ENCODE measurements at regions not wholly inside any gene's neighbourhood (a gene's known extent, or its start where the extent isn't known, plus 50 kb on each side); places are given as distances from the start of the nearest gene placed in this dataset.
A peak's percentile ranks its signal among the peaks of the same experiment; 100 is the strongest.

GRCh38 chr7:54469740-54470139, 72.4 kb upstream of the VSTM2A start:
- TF ChIP-seq CTCF (IDR thresholded peaks at IDR 0.05) (no peak), STAT6 (CRISPR knock-in tag; conservative IDR thresholded peaks at IDR 0.05; ENCODE audit: low read depth) (no peak), GTF2I (CRISPR knock-in tag; conservative IDR thresholded peaks at IDR 0.05) (no peak), FOXK1 (CRISPR knock-in tag; IDR thresholded peaks at IDR 0.05) (no peak), ATF2 (CRISPR knock-in tag; IDR thresholded peaks at IDR 0.05; ENCODE audit: borderline replicate concordance, low read depth) (no peak)
- no peaks in the 10 kb centered on the region; the same call in 1 of the 2 replicates for H3K27me3 Mint-ChIP-seq (ENCODE audit: low read depth)
- ATAC-seq, result no peak
- peaks cover 7% of the 10 kb centered on the region for H3K36me3 Mint-ChIP-seq
- no peaks in the 10 kb centered on the region for H3K4me1 Mint-ChIP-seq
- POLR2A ChIA-PET, result no interaction called here
- CTCF ChIA-PET, result no interaction called here
- H3K27ac Mint-ChIP-seq, result no peak overlapping the region
- H3K4me3 Mint-ChIP-seq, result no peak overlapping the region
- H3K9me3 Mint-ChIP-seq, result peaks cover 46% of the 10 kb centered on the region
- no peak for DNase-seq (ENCODE audit: low spot score)

GRCh38 chr7:54476609-54477008, 65.6 kb upstream of the VSTM2A start:
- ATAC-seq, result no peak
- DNase-seq (ENCODE audit: low spot score), result no peak
- Mint-ChIP-seq H3K4me3 (no peak overlapping the region), H3K36me3 (0 out of 2 replicates have a peak, but pooled peaks cover under 1% of the 10 kb centered on the region), H3K4me1 (no peaks in the 10 kb centered on the region), H3K9me3 (peaks cover 7% of the 10 kb centered on the region), H3K27me3 (ENCODE audit: low read depth) (no peaks in the 10 kb centered on the region), H3K27ac (no peak overlapping the region)
- no peak for TF ChIP-seq ZMAT4 (CRISPR knock-in tag; IDR thresholded peaks at IDR 0.05)
- no peak for TF ChIP-seq ZNF512 (CRISPR knock-in tag; IDR thresholded peaks at IDR 0.05; ENCODE audit: borderline replicate concordance)
- peak; percentile 98 for TF ChIP-seq HMGA2 (CRISPR knock-in tag; IDR thresholded peaks at IDR 0.05)
- no peak for TF ChIP-seq ZNF396 (CRISPR knock-in tag; IDR thresholded peaks at IDR 0.05; ENCODE audit: borderline replicate concordance)
- no peak for TF ChIP-seq ATF3 (CRISPR knock-in tag; conservative IDR thresholded peaks at IDR 0.05)
- ChIA-PET POLR2A (no interaction called here), CTCF (interaction anchor here (1.1 kb wide), 1 partner anchor 11 kb away, joined by 3 read pairs; no protein-coding TSS in a partner anchor)

GRCh38 chr7:54477083-54477482, 65.1 kb upstream of the VSTM2A start:
- H3K27me3 Mint-ChIP-seq (ENCODE audit: low read depth), result no peaks in the 10 kb centered on the region
- H3K9me3 Mint-ChIP-seq, result peaks cover 5% of the 10 kb centered on the region
- CTCF ChIA-PET, result interaction anchor here (1.1 kb wide), 1 partner anchor 10 kb away, joined by 3 read pairs; no protein-coding TSS in a partner anchor
- no peak for ATAC-seq
- H3K4me3 Mint-ChIP-seq, result no peak overlapping the region
- POLR2A ChIA-PET, result no interaction called here
- H3K36me3 Mint-ChIP-seq, result no peaks in the 10 kb centered on the region
- no peaks in the 10 kb centered on the region for H3K4me1 Mint-ChIP-seq
- H3K27ac Mint-ChIP-seq, result no peak overlapping the region
- TF ChIP-seq GRHL2 (CRISPR knock-in tag; IDR thresholded peaks at IDR 0.05; ENCODE audit: insufficient replicate concordance, severe bottlenecking), result no peak
- no peak for DNase-seq (ENCODE audit: low spot score)

Measured in WTC11 (cell line).